Endothelial cell of umbilical vein (primary cell): ENCODE measurements at regions not wholly inside any gene's neighbourhood (a gene's known extent, or its start where the extent isn't known, plus 50 kb on each side); places are given as distances from the start of the nearest gene placed in this dataset.

Experiments used
- BruUV-seq: library from RNA; stranded (reverse); fragments of 400-500 nt; replicated peaks from 2 replicates; lab custom pipeline; 2021; lab: Mats Ljungman, UMichigan
- CTCF ChIA-PET: fragments of 300-600, 350-600 bp; sonication (Branson Sonifier 250); formaldehyde crosslinking; loops from one replicate; lab custom pipeline; 2021; ENCODE audit warnings: antibody characterized with exemption, inconsistent platforms; lab: Charles Lee
- POLR2A ChIA-PET: fragments of 300-600, 350-600 bp; sonication (Branson Sonifier 250); formaldehyde crosslinking; loops from one replicate; lab custom pipeline; 2021; ENCODE audit warnings: antibody characterized with exemption, inconsistent platforms; lab: Charles Lee
- DNase-seq: peaks from one replicate; pipeline ENCODE4 v3.0.0-alpha.2; 2011; ENCODE audit warnings: low read depth, low spot score
- FAIRE-seq: peaks from 2 replicates; lab custom pipeline; 2011; peaks lifted over from hg19 to GRCh38; lab: Jason Lieb, UNC
- H2AFZ ChIP-seq: 2 replicates; pipeline ENCODE4 v1.6.0; 2012; ENCODE audit warnings: low read depth, low read length, control low read depth, inconsistent platforms
- H3K27ac ChIP-seq: 2 replicates; pipeline ENCODE4 v1.5.1; 2011; ENCODE audit warnings: low read depth, mild to moderate bottlenecking, control low read depth, low read length, moderate library complexity; ENCODE audit not compliant: insufficient read depth
- H3K27me3 ChIP-seq, 2 experiments: 2 replicates each; pipeline versions ENCODE4 v1.6.0 to v1.6.1; 2011; ENCODE audit warnings: low read length in 2 of 2, mixed read lengths in 1 of 2; ENCODE audit not compliant: control insufficient read depth in 2 of 2, insufficient read depth in 2 of 2
- H3K36me3 ChIP-seq, 2 experiments: 2 replicates in 1 of 2; 3 replicates in 1 of 2; pipeline ENCODE4 v1.5.1; 2011; ENCODE audit warnings: low read length in 2 of 2, mild to moderate bottlenecking in 1 of 2, moderate library complexity in 1 of 2; ENCODE audit not compliant: control insufficient read depth in 2 of 2, insufficient read depth in 2 of 2; ENCODE audit errors: extremely low read depth in 1 of 2
- H3K4me1 ChIP-seq: 3 replicates; pipeline ENCODE4 v1.5.1; 2011; ENCODE audit warnings: mild to moderate bottlenecking, low read length; ENCODE audit not compliant: control insufficient read depth, insufficient read depth; ENCODE audit errors: extremely low read depth
- H3K4me2 ChIP-seq: 2 replicates; pipeline ENCODE4 v1.6.1; 2011; ENCODE audit warnings: low read length, control low read depth, mixed read lengths; ENCODE audit not compliant: insufficient read depth
- H3K4me3 ChIP-seq, 3 experiments: fragments of 200-600 bp in 1 of 3; sonication (generic), shearing (Covaris generic) in 1 of 3; replicated peaks in 1 of 3; 2 replicates each; pipeline ENCODE4 v1.5.1; 2011 to 2016; ENCODE audit warnings: control low read depth in 3 of 3, low read length in 3 of 3, mild to moderate bottlenecking in 2 of 3, inconsistent platforms in 1 of 3, low read depth in 1 of 3, moderate library complexity in 1 of 3; ENCODE audit not compliant: insufficient read depth in 1 of 3
- H3K79me2 ChIP-seq: 2 replicates; pipeline ENCODE4 v1.6.0; 2012; ENCODE audit warnings: low read length, inconsistent platforms; ENCODE audit not compliant: control insufficient read depth, insufficient read depth
- H3K9ac ChIP-seq: replicated peaks from 2 replicates; pipeline ENCODE3; 2011; ENCODE audit warnings: low read length, control low read depth; ENCODE audit not compliant: insufficient read depth; ENCODE audit errors: extremely low read depth
- H3K9me1 ChIP-seq: replicated peaks from 3 replicates; pipeline ENCODE4 v1.6.0; 2011; ENCODE audit warnings: mild to moderate bottlenecking, low read length; ENCODE audit not compliant: control insufficient read depth, insufficient read depth; ENCODE audit errors: extremely low read depth
- H3K9me3 ChIP-seq: replicated peaks from 2 replicates; pipeline ENCODE4 v1.5.1; 2012; ENCODE audit warnings: low read length, inconsistent platforms; ENCODE audit not compliant: control insufficient read depth, insufficient read depth
- H4K20me1 ChIP-seq: replicated peaks from 2 replicates; pipeline ENCODE3; 2011; ENCODE audit warnings: mild to moderate bottlenecking, low read length; ENCODE audit not compliant: control insufficient read depth, insufficient read depth; ENCODE audit errors: extremely low read depth
- EZH2 ChIP-seq: IDR thresholded peaks from 2 replicates; pipeline ENCODE4 v1.6.1; 2012; ENCODE audit warnings: borderline replicate concordance, low read depth, mild to moderate bottlenecking, moderate library complexity, low read length, inconsistent platforms; ENCODE audit not compliant: severe bottlenecking
- FOS ChIP-seq: IDR thresholded peaks from 2 replicates; pipeline ENCODE4 v1.6.1; 2011; ENCODE audit warnings: mild to moderate bottlenecking, low read length, moderate library complexity, borderline replicate concordance; ENCODE audit not compliant: insufficient read depth
- GATA2 ChIP-seq: IDR thresholded peaks from 2 replicates; pipeline ENCODE4 v1.7.0; 2011; ENCODE audit warnings: low read depth, mild to moderate bottlenecking, moderate library complexity, mixed read lengths, low read length; ENCODE audit not compliant: insufficient read length, insufficient read depth
- JUN ChIP-seq: IDR thresholded peaks from 2 replicates; pipeline ENCODE4 v1.6.1; 2011; ENCODE audit warnings: borderline replicate concordance, low read depth; ENCODE audit not compliant: insufficient read length, insufficient read depth
- MYC ChIP-seq: IDR thresholded peaks from one replicate; pipeline ENCODE4 v1.6.1; 2011; ENCODE audit warnings: mild to moderate bottlenecking, low read depth, low read length
- POLR2A ChIP-seq: IDR thresholded peaks from 2 replicates; pipeline ENCODE4 v1.6.1; 2012; ENCODE audit warnings: low read depth, mild to moderate bottlenecking, control low read depth, low read length
- POLR2AphosphoS5 ChIP-seq: IDR thresholded peaks from 2 replicates; pipeline ENCODE4 v1.6.1; 2012; ENCODE audit warnings: low read depth, mild to moderate bottlenecking, control low read depth, low read length, moderate library complexity; ENCODE audit not compliant: insufficient read depth
- dilution Hi-C: fragments of 300-500 bp; cut with MboI; formaldehyde crosslinking; loops from one replicate; pipeline ENCODE4 v1.15.0; 2019; ENCODE audit warnings: low sequenced_read_pairs; ENCODE audit not compliant: extremely low pct_ligation_motif_present
- intact Hi-C: fragments of 100-400 bp; cut with micrococcal nuclease; formaldehyde crosslinking; loops from one replicate; pipeline ENCODE4 v1.10.0; 2022
- TF ChIP-seq, protein P1 (sequence below): IDR thresholded peaks from 2 replicates; pipeline ENCODE4 v1.6.1; 2011; ENCODE audit not compliant: insufficient read depth, insufficient read length
- TF ChIP-seq, protein P2 (sequence below), 2 donors: IDR thresholded peaks; 1 replicate in 1 of 2; 2 replicates in 1 of 2; pipeline ENCODE4 v1.5.1; 2011; ENCODE audit warnings: low read length in 2 of 2, mild to moderate bottlenecking in 2 of 2, moderate library complexity in 2 of 2, control low read depth in 1 of 2, inconsistent platforms in 1 of 2, low read depth in 1 of 2; ENCODE audit not compliant: insufficient read depth in 1 of 2; ENCODE audit errors: extremely low read depth in 1 of 2

DNA sequence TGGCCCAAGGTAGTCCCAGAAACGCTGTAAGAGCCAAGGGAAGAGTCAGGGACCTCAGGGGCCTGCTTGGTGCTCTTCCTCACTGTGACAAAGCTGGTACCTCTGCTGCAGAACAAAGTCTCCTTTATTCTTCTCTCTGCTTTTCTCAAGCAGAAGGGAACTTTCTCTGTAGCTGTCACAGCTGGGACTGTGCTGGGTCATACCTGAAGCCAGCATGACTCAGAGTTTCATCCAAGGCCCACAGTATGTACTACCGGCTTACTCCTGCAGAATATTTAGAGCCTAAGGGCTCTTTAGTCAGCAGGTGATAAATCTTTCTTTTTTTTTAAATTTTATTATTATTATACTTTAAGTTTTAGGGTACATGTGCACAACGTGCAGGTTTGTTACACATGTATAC lies 183.2 kb downstream of the TINAG start:
- ChIA-PET POLR2A (no interaction called here), CTCF (no interaction called here)
- no peak for FAIRE-seq

More for the DNA sequence above, 183.2 kb downstream of the TINAG start:
- no TSS peak for BruUV-seq
- no peaks in the 10 kb centered on the region for H3K9me1 ChIP-seq
- H4K20me1 ChIP-seq: no peaks in the 10 kb centered on the region
- no peak overlapping the region for H3K4me3 ChIP-seq
- dilution Hi-C loops: no loop called here
- H3K36me3 ChIP-seq: no peaks in the 10 kb centered on the region
- no peak overlapping the region for H3K9ac ChIP-seq
- no peaks in the 10 kb centered on the region for H3K9me3 ChIP-seq
- no peak for DNase-seq
- H2AFZ ChIP-seq: no peak overlapping the region
- H3K27ac ChIP-seq: no peak overlapping the region
- H3K27me3 ChIP-seq: no peaks in the 10 kb centered on the region
- intact Hi-C loops: no loop called here
- H3K79me2 ChIP-seq: no peaks in the 10 kb centered on the region
- peaks cover 4% of the 10 kb centered on the region for H3K4me1 ChIP-seq
- no peak overlapping the region for H3K4me2 ChIP-seq
- TF ChIP-seq EZH2 (no peak), FOS (no peak), MYC (no peak), POLR2A (no peak), GATA2 (no peak), JUN (no peak), POLR2AphosphoS5 (no peak)
- TF ChIP-seq, protein P1, sequence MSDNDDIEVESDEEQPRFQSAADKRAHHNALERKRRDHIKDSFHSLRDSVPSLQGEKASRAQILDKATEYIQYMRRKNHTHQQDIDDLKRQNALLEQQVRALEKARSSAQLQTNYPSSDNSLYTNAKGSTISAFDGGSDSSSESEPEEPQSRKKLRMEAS: no peak
- TF ChIP-seq, protein P2, sequence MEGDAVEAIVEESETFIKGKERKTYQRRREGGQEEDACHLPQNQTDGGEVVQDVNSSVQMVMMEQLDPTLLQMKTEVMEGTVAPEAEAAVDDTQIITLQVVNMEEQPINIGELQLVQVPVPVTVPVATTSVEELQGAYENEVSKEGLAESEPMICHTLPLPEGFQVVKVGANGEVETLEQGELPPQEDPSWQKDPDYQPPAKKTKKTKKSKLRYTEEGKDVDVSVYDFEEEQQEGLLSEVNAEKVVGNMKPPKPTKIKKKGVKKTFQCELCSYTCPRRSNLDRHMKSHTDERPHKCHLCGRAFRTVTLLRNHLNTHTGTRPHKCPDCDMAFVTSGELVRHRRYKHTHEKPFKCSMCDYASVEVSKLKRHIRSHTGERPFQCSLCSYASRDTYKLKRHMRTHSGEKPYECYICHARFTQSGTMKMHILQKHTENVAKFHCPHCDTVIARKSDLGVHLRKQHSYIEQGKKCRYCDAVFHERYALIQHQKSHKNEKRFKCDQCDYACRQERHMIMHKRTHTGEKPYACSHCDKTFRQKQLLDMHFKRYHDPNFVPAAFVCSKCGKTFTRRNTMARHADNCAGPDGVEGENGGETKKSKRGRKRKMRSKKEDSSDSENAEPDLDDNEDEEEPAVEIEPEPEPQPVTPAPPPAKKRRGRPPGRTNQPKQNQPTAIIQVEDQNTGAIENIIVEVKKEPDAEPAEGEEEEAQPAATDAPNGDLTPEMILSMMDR (IDR thresholded peaks at IDR 0.05; ENCODE audit: extremely low read depth in 1 of 2, insufficient read depth in 1 of 2, low read depth in 1 of 2, low read length in 2 of 2): no peak
